Neural progenitor cell (in vitro differentiated cells): ENCODE measurements at regions not wholly inside any gene's neighbourhood (a gene's known extent, or its start where the extent isn't known, plus 50 kb on each side); places are given as distances from the start of the nearest gene placed in this dataset.
"Not testable (repeated sequence)": the region's sequence is repeated elsewhere in the genome, so short reads cannot be mapped to it uniquely, and the experiment has no call there.

Experiments
- EZH2 ChIP-seq: fragments of 200-600 bp; sonication (generic); IDR thresholded peaks from 2 replicates; pipeline ENCODE4 v1.6.1; 2017; ENCODE audit warnings: antibody characterized with exemption, mild to moderate bottlenecking, moderate library complexity
- EZH2phosphoT487 ChIP-seq: fragments of 200-600 bp; sonication (generic); IDR thresholded peaks from 2 replicates; pipeline ENCODE4 v1.6.1; 2017; ENCODE audit warnings: antibody characterized with exemption
- TF ChIP-seq, protein P1 (sequence below): fragments of 200-600 bp; sonication (generic); IDR thresholded peaks from 2 replicates; pipeline ENCODE4 v1.5.1; 2017; ENCODE audit warnings: antibody characterized with exemption, mild to moderate bottlenecking

- TF ChIP-seq, protein P1, sequence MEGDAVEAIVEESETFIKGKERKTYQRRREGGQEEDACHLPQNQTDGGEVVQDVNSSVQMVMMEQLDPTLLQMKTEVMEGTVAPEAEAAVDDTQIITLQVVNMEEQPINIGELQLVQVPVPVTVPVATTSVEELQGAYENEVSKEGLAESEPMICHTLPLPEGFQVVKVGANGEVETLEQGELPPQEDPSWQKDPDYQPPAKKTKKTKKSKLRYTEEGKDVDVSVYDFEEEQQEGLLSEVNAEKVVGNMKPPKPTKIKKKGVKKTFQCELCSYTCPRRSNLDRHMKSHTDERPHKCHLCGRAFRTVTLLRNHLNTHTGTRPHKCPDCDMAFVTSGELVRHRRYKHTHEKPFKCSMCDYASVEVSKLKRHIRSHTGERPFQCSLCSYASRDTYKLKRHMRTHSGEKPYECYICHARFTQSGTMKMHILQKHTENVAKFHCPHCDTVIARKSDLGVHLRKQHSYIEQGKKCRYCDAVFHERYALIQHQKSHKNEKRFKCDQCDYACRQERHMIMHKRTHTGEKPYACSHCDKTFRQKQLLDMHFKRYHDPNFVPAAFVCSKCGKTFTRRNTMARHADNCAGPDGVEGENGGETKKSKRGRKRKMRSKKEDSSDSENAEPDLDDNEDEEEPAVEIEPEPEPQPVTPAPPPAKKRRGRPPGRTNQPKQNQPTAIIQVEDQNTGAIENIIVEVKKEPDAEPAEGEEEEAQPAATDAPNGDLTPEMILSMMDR = not testable (repeated sequence)
- not testable (repeated sequence) for TF ChIP-seq EZH2phosphoT487, EZH2
These were observed 231.6 kb downstream of the GOLGA6L6 start for GRCh38 chr15:20309966-20310365.
